ENCODE measurements at regions not wholly inside any gene's neighbourhood (a gene's known extent, or its start where the extent isn't known, plus 50 kb on each side); places are given as distances from the start of the nearest gene placed in this dataset.

DNA sequence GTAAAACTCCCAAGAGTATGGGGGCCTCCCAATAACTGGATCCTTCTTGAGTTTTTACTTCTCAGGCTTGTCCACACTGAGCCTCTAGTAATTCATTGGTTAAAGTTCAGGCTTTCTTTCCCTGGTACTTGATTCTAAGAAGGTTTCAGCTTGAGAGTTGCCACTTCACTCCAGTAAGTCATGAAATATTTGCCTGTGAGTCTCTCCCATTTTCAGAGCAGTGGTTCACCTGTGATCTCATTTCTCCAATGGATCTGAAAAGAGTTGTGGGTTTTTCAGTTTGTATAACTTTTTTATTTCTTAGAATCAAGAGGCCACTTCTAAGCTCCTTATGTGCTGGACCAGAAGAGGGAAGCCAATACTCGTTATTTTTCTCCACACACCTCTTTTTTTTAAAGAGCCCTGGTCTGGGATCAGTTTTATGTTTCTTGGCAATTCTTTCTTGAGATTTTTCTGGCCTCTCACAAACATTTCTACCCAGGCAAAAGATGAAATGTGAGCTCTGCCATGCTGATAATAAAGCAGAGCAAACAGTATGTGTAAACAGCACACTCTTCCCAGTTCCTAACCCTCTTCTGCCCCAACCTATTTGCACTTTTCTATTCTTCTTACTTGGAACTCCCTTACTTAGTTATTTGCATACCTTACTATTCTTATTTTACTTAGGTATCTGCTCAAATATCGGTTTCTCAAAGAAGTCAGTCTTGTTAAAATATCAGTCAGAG is 983.4 kb downstream of the CCSER2 start:
- no peak overlapping the region for H3K9ac ChIP-seq (ENCODE audit: low read length in 3 of 3)
- intact Hi-C loops (cut with DNase I), result no loop called here
- no peaks in the 10 kb centered on the region for H3K9me3 ChIP-seq (ENCODE audit: control insufficient read depth in 2 of 3, insufficient read depth in 1 of 3, low read length in 3 of 3)
- DNase-seq (no peak), FAIRE-seq (no peak)
- no peaks in the 10 kb centered on the region for H3K36me3 ChIP-seq (ENCODE audit: control insufficient read depth in 2 of 3, insufficient read depth in 3 of 3, low read length in 3 of 3)
- no peak overlapping the region for H3K4me3 ChIP-seq (ENCODE audit: low read length in 3 of 3)
- H3K27ac ChIP-seq (ENCODE audit: low read depth in 2 of 2, low read length in 2 of 2), result no peak overlapping the region
- TF ChIP-seq CTCF (IDR thresholded peaks at IDR 0.05; ENCODE audit: borderline replicate concordance, extremely low read depth, insufficient read depth), result no peak
- H3K27me3 ChIP-seq (ENCODE audit: control insufficient read depth, insufficient read depth, low read length), result no peaks in the 10 kb centered on the region
- no peaks in the 10 kb centered on the region for H3K4me1 ChIP-seq (ENCODE audit: control insufficient read depth in 2 of 3, insufficient read depth in 2 of 3, low read depth in 1 of 3, low read length in 3 of 3)

- intact Hi-C loops (cut with DNase I), result no loop called here
- Histone ChIP-seq H3K9me3 (ENCODE audit: control insufficient read depth in 2 of 3, insufficient read depth in 1 of 3, low read length in 3 of 3) (no peaks in the 10 kb centered on the region), H3K4me1 (ENCODE audit: control insufficient read depth in 2 of 3, insufficient read depth in 2 of 3, low read depth in 1 of 3, low read length in 3 of 3) (no peaks in the 10 kb centered on the region), H3K4me3 (ENCODE audit: low read length in 3 of 3) (no peak overlapping the region), H3K9ac (ENCODE audit: low read length in 3 of 3) (no peak overlapping the region), H3K27me3 (ENCODE audit: control insufficient read depth, insufficient read depth, low read length) (no peaks in the 10 kb centered on the region), H3K27ac (ENCODE audit: low read depth in 2 of 2, low read length in 2 of 2) (no peak overlapping the region), H3K36me3 (ENCODE audit: control insufficient read depth in 2 of 3, insufficient read depth in 3 of 3, low read length in 3 of 3) (no peaks in the 10 kb centered on the region)
- DNase-seq, result no peak
- FAIRE-seq, result no peak
- no peak for TF ChIP-seq CTCF (IDR thresholded peaks at IDR 0.05; ENCODE audit: borderline replicate concordance, extremely low read depth, insufficient read depth)
These were observed 987.3 kb downstream of the CCSER2 start for GRCh38 chr10:85315657-85316056.

GRCh38 chr10:85316276-85316675 is 987.9 kb downstream of the CCSER2 start:
- no peaks in the 10 kb centered on the region for H3K36me3 ChIP-seq (ENCODE audit: control insufficient read depth in 2 of 3, insufficient read depth in 3 of 3, low read length in 3 of 3)
- FAIRE-seq (no peak), DNase-seq (no peak)
- no peak overlapping the region for H3K4me3 ChIP-seq (ENCODE audit: low read length in 3 of 3)
- no peak for TF ChIP-seq CTCF (IDR thresholded peaks at IDR 0.05; ENCODE audit: borderline replicate concordance, extremely low read depth, insufficient read depth)
- H3K27me3 ChIP-seq (ENCODE audit: control insufficient read depth, insufficient read depth, low read length), result no peaks in the 10 kb centered on the region
- intact Hi-C loops (cut with DNase I), result no loop called here
- H3K27ac ChIP-seq (ENCODE audit: low read depth in 2 of 2, low read length in 2 of 2), result no peak overlapping the region
- H3K4me1 ChIP-seq (ENCODE audit: control insufficient read depth in 2 of 3, insufficient read depth in 2 of 3, low read depth in 1 of 3, low read length in 3 of 3), result no peaks in the 10 kb centered on the region
- no peak overlapping the region for H3K9ac ChIP-seq (ENCODE audit: low read length in 3 of 3)
- no peaks in the 10 kb centered on the region for H3K9me3 ChIP-seq (ENCODE audit: control insufficient read depth in 2 of 3, insufficient read depth in 1 of 3, low read length in 3 of 3)

DNA sequence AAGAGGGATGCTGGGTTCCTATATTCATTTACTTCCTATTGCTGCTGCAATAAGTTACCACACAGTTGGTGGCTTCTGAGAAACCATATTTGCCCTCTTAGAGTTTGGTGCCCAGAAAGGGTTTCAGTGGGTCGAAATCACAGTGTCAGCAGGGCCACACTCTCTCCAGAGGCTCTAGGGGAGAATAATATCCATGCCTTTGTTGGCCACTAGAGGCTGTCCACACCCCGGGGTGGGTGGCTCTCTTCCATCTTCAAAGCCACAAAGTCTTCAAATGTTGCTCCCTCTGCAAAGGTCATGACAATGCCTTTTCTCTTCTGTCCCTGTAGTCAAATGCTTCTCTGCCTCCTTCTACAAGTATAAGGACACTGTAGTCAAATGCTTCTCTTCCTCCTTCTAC is 989.4 kb downstream of the CCSER2 start:
- Histone ChIP-seq H3K4me1 (ENCODE audit: control insufficient read depth in 2 of 3, insufficient read depth in 2 of 3, low read depth in 1 of 3, low read length in 3 of 3) (no peaks in the 10 kb centered on the region), H3K27ac (ENCODE audit: low read depth in 2 of 2, low read length in 2 of 2) (no peak overlapping the region), H3K9ac (ENCODE audit: low read length in 3 of 3) (no peak overlapping the region), H3K36me3 (ENCODE audit: control insufficient read depth in 2 of 3, insufficient read depth in 3 of 3, low read length in 3 of 3) (no peaks in the 10 kb centered on the region), H3K9me3 (ENCODE audit: control insufficient read depth in 2 of 3, insufficient read depth in 1 of 3, low read length in 3 of 3) (no peaks in the 10 kb centered on the region), H3K27me3 (ENCODE audit: control insufficient read depth, insufficient read depth, low read length) (no peaks in the 10 kb centered on the region), H3K4me3 (ENCODE audit: low read length in 3 of 3) (no peak overlapping the region)
- DNase-seq (no peak), FAIRE-seq (no peak)
- no peak for TF ChIP-seq CTCF (IDR thresholded peaks at IDR 0.05; ENCODE audit: borderline replicate concordance, extremely low read depth, insufficient read depth)
- intact Hi-C loops (cut with DNase I), result no loop called here

All from kidney (tissue), 13 donors.